Retinal pigment epithelial cell (primary cell): ENCODE measurements at regions not wholly inside any gene's neighbourhood (a gene's known extent, or its start where the extent isn't known, plus 50 kb on each side); places are given as distances from the start of the nearest gene placed in this dataset.
A peak's percentile ranks its signal among the peaks of the same experiment; 100 is the strongest.
"Not testable (repeated sequence)": the region's sequence is repeated elsewhere in the genome, so short reads cannot be mapped to it uniquely, and the experiment has no call there.

Experiments used
- DNase-seq: peaks from one replicate; pipeline ENCODE4 v3.0.0-alpha.2; 2010; ENCODE audit warnings: low read depth
- H3K4me3 ChIP-seq: 2 replicates; pipeline ENCODE4 v1.5.1; 2011; ENCODE audit warnings: mild to moderate bottlenecking, low read length, control low read depth, moderate library complexity
- CTCF ChIP-seq: conservative IDR thresholded peaks from 2 replicates; pipeline ENCODE4 v1.5.1; 2011; ENCODE audit warnings: low read depth, low read length, control low read depth, inconsistent platforms

GRCh38 chr3:139110072-139110830, 65.6 kb upstream of the PRR23C start:
- no peak for DNase-seq
- no peak for TF ChIP-seq CTCF
- H3K4me3 ChIP-seq: no peak overlapping the region

GRCh38 chr3:139110929-139111328, 66.2 kb upstream of the PRR23C start:
- DNase-seq: not testable (repeated sequence)

GRCh38 chr3:139111392-139112229, 66.9 kb upstream of the PRR23C start:
- no peak overlapping the region for H3K4me3 ChIP-seq
- DNase-seq: no peak
- peak; percentile 90 for TF ChIP-seq CTCF

More at GRCh38 chr3:139110929-139111328, 66.2 kb upstream of the PRR23C start:
- not testable (repeated sequence) for H3K4me3 ChIP-seq

GRCh38 chr3:139112230-139112558, 67.5 kb upstream of the PRR23C start:
- TF ChIP-seq CTCF: no peak
- no peak for DNase-seq
- H3K4me3 ChIP-seq: no peak overlapping the region

- no peak overlapping the region for H3K4me3 ChIP-seq
- no peak for TF ChIP-seq CTCF
- DNase-seq: no peak
These were observed 68.7 kb upstream of the PRR23C start for GRCh38 chr3:139113231-139113992.

- TF ChIP-seq CTCF: no peak
- DNase-seq: no peak
- no peak overlapping the region for H3K4me3 ChIP-seq
These were observed 69.3 kb upstream of the PRR23C start for GRCh38 chr3:139113993-139114375.

- not testable (repeated sequence) for DNase-seq, H3K4me3 ChIP-seq
These were observed 71.9 kb upstream of the PRR23C start for GRCh38 chr3:139116631-139117030.
